Non-pigmented ciliary epithelial cell (primary cell): ENCODE measurements at regions not wholly inside any gene's neighbourhood (a gene's known extent, or its start where the extent isn't known, plus 50 kb on each side); places are given as distances from the start of the nearest gene placed in this dataset.

ENCODE experiments used
- DNase-seq: peaks from one replicate; pipeline ENCODE4 v3.0.0-alpha.2; 2010; ENCODE audit warnings: low read depth

DNA sequence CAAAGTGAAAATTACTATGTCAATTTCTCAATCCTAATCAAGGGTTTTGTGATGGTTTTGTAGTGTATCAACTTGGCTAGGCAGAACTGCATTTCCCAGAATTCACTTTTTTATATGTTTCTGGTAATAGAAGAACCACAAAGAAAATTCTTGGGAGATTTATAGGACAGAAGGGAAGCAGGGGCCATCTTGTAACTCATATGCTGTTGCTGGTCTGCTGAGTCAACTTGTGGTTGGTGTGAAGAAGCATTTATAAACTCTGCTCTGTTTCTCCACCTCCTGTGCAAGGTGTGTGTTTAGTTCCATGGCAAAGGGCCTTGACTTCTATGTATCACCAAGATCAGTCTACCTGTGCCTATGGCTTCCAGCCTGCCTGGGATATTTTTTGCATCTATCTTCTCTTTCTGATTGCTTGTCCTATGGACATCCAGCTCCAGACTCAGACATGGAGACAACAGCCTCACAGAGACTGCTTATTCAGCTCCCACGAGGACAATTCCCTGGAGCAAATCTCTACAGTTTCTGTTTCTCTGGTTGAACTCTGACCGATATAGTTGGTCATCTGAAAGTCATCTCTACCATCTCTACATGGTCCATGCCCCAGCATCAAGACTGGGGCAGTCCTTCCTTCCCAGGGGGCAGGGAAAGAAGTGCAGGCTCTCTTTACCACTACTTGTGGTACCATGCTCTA, 364.3 kb upstream of the DDHD1 start:
- no peak for DNase-seq

DNA sequence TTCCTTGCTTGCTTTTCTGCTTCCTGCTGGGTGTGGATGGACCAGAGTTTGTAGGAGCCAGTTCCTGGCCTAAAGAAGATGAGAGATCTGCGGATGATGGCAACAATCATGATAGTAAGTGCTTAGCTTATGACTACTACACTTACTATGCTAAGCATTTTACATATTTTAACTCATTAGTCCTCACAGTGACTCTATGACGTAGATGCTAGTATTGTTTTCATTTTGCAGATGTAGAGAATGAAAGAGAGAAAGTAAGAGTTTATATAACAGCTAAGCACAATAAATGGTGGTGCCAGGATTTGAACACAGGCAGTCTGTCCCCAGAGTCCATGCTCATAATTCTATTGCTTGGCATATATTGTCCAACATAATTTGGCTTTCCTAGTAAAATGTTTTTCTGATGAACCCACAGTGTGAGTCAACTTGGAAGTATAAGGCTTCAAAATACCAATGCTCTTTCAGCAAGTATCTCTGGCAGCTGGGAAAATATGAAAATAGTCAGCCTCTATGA, 363.2 kb upstream of the DDHD1 start:
- no peak for DNase-seq

DNA sequence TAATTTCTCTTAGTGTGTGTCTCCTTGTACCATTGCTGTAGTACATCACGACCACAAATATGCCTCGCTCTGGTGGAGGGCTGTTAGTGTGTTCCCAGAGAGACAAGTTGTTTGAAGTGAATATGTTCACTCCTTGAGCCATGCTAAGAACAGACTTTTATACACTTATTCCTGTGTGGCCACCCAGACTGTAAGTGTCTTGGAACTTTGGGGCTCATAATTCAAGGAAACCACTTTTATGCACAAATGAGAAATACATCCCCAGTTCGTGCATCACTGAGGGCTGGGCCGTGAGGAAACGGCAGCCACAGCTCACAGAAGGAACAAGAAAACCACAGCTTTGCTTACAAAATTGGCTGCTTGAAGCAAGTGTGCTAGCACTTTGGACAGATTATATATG, 362.2 kb upstream of the DDHD1 start:
- no peak for DNase-seq

DNA sequence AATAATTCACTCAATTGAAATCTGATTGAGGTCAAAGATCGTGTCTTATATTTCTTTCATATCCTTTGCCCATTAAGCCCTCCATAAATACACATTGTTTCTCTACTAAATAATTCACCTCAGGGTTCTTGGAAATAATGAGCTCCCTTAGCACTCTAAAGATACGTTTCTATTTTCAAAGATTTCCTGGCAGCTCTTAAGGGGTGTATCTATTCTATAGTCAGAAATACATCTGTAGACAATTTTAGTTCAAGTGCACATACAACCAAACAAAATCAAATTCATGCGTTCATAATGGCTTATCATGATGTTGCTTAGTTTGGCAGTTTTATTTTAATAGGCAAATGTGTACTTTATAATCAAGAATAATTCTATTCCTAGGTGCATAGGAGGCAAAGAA, 361.1 kb upstream of the DDHD1 start:
- no peak for DNase-seq

DNA sequence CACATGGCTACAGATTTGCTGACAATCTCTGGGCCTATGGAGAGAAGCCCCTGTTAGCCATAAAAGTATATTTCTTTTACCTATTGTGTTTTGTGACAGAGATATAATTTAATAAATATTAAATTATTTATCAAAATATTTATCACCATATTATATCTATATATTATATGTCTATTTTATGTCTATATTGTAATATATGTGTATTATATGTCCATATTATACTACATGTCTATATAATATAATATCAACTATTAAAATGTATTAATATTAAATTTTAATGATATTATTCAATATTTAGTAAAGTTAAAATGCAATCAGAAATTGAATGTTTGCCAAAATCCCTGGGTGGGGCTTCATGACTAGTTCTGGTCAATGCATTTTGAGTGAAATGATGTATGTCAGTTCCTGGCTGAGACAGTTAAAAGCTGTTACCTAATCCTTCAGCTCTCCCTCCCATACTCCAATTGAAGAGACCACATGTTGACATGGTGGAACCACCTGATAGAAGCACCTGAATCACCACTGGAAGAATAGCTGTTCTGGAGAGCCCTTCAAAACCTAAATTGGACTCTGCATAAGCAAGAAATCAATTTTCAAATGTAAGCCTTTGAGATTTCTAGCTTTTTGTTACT, 357.3 kb upstream of the DDHD1 start:
- no peak for DNase-seq

DNA sequence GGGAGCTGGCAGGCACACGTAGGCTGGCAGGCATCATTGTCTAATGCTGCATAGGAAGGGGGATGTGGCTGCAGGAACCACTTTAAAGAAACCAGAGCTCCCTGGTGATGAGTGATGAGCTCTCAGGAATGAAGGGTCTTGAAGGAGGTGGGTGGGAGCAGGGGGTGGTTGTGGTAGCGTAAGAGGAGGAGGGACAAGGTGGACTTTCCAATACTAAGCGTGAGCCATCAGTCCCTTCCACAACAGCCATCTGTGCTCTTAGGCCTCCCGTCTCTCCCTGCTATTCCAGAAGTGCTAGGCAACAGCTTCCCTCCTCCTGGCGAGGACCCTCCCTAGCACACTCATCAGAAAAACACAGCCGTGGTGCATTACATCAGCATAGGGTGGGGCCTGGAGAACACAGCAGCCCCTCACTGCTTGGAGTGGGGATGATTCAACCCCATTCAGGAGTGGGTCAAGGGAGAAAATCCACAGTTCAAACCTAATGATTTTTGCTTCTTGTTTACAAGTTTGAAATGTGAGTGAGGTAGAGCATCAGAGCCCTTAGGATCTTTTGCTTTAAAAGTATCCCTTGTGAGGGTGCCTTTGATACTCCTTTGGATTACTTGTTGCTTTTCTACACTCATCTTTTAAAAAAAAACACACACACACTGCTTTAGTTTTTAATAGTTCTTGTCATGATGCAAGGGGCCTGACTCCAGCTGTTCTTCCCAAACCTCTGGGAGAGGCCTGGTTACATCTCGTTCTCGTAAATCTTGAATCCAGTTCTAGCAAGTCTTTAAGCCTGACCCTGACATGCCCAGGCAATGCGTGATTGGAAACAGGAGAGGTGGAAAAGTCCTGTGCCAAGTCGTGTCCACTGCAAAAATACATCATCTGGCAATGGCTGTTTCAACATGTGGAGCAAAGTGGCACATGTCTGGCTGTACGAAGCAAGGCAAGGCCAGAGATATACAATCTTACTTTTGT, 356.4 kb upstream of the DDHD1 start:
- DNase-seq: no peak

DNA sequence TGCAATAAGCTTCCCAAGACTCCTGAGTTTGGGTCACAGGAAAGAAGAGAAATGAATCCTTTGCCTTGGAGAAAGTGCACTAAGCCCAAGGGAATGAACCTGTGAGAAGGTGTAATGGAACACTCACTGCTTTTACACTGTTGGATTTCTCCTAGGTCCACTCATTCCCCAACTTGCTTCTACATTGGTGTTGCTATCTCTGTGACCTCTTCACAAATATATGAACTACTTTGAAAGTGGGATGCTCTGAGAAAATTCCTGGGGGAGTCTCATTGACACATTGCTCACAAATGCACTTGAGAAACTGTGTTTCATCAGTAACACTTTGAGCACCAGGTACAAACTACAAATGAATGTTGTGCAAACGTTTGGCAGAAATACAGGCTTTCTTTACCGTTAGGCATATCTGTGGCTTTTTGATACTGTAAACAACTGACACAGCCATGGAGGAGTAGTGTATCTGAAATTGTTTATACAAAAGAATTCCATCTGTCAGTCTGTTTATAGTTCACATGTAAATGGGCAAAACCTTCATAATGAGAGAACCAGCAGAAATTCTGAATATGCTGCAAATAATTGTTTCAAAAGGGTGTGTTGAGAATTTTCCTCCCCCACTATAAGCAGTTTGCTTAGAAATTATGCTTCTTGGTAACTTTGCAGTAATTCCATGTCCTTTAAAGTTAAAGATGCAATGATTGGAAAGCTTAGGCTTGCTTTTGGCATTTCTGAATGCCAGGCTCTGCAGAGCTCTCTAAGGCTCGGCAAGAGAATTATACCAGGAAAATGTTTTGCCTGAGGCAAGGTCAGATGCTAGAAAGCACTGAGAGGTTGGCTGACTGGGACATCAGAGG, 348.5 kb upstream of the DDHD1 start:
- DNase-seq: no peak

DNA sequence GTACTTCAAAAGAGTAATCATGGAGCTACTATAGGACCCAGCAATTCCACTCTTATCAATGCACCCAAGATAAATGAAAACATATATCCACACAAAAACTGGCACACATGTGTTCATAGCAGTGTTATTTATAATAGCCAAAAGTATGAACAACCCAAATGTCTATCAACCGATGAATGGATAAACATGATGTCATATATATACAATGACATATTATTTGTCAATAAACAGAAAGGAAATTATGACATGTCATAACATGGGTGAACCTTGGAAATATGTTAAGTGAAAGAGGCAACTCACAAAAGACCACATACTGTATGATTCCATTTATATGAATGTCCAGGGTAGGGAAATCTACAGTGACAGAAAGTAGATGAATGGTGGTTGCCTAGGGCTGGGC, 347.1 kb upstream of the DDHD1 start:
- DNase-seq: no peak

DNA sequence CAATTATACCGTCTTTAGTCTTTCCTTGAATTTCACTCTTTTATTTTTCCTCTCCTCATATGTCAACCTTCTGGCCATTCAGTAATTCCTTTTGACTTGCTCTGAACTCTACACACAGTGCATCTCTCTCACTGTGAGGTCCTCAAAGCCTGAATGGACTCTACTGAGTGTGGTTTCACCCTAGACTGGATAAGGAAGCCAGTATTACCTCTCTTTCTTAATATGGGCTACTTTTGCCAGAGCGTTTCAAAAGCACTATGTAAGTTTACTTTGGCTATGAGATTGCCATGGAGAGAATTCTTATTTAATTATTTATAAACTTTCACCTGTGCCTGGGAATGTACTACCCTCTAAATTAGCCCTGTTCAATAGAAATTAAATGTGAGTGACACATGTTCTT, 343.5 kb upstream of the DDHD1 start:
- DNase-seq: no peak

DNA sequence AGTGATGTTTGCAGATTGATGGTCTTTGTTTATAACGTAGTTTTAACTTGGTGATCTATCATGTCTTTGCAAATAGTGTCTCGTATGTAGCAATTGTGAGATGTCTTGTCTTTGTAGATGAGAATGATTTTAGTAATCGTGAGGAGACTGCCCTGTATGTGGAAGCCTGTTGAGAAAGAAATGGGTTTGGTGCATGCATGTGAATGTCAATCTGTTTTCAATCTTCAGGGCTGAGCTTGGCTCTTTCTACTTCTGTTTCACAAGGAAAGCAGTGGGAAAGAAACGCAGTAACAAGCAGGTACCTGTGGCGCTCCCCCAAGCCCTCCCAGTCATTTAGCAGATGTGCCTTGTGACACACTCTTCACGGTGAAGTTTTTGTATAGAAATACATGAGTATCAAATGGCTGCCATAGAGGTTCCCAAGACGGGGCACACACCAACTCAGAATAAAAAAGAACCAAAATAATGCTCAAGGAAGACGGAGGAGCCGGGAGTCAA, 342.8 kb upstream of the DDHD1 start:
- DNase-seq: no peak

DNA sequence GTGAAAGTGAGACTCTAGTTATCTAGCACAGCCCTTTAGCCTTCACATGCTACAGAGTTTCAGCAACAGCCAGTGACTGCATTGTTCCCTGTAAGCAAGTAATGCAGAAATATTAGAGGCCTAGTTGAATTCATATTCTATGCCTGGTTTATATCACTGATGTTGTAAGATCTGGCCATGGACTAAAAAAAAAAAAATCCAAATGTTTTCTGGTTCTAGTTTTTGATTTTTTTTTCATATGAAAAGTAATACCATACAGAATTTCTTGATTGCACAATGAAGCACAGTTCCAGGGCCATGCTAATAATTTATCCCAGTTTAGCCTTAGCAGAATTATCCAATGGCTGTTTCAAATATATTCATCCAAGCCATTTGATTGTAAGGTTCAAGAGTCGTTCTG, 341.5 kb upstream of the DDHD1 start:
- no peak for DNase-seq

DNA sequence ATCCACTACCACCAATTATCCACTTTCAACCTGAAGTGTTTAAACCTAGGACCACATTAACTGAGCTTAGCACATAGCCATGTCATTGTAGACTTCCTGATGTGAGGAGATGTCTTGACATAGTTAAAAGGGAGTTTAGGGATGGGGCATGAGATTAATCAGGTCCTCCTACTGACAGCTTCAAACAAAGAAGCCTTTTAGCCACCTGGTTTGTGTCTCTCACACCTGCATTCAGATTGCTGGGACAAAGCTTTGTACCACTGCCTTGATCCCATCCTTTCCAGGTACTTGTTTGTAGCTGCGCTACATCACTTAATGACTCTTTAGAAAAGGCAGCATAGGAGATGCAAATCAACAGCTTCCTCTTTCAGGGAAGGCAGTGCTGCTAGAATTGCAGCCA, 340.7 kb upstream of the DDHD1 start:
- no peak for DNase-seq

DNA sequence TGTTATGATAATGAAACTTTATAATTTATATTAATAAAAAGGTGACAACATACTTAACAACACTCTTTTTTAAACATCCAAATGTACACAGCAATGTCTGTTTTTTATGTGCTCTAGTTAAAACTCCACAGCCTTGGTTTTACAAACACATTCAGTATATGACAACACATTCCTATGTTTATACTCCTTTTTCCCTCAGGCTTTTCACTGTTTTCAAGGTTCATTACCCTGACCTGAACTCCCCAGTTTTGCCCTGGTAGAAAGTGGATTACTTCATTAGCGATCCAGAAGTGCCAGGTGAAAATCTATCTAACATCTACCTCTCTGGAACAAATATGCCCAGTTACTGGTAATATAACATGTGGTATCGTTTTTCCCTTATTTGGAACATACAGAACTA, 340.2 kb upstream of the DDHD1 start:
- no peak for DNase-seq

DNA sequence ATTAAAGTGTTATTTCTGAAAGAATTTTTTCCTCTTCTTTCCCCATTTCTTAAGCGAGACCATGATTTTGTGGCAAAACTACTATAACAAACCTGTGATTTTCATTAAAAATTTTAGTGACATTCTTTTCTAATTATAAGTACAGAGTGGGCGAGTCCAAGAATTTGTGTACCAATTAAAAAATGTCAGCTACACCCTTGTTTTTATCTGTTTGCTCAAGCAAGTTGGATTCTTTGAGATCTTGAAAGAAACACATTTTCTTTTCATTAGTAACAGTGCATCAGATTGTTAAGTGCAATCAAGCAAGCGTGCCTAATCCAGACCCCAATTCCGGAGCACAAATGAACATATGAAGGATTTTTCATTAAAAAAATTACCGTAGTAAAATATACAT, 338.8 kb upstream of the DDHD1 start:
- DNase-seq: no peak

DNA sequence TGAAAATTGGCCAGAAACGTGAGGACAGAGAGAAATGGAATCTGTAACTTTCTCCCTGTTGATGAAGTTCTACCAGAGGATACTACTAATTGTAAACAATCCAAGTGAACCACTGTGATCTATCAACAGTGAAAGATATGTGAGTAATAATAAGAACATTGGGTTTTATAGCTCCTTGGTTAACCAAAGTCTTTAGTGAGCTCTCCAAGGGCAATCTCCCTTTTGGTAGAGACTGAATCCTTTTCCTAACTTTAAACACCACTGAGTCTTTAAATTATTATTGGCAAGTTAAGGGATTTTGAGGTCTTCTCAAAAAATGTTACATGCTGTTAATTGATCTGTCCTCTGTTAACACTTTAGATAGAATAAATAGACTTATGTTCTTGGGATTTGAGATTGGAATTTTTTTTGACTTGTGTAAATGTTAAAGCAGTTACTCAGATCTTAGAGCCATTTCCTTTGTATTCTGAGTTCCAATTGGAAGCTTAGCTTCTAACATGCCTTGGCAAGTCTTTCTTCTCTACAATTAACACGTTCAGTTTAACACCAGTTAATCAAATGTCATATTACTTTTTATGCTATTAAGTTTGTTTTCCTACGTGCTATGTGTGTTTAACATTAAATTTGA, 338.2 kb upstream of the DDHD1 start:
- DNase-seq: no peak

DNA sequence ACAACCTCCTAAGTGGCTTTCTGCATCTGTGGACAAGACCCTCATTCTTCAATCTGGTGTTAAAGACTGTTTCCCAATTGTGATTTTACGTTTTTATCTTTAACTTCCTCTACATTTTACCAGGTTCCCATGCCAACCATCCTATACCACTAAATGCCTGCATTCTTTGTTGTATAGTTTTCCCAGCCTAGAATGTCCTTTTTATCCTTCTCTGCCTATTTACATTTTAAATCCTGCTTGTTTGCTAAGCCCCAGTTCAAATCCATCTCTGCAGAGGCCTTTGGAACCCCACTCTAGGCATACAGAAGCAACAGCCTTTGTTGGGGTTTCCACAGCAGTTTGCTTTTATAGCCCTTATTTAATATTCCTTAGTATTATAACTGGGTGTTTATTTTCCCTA, 325.1 kb upstream of the DDHD1 start:
- no peak for DNase-seq

DNA sequence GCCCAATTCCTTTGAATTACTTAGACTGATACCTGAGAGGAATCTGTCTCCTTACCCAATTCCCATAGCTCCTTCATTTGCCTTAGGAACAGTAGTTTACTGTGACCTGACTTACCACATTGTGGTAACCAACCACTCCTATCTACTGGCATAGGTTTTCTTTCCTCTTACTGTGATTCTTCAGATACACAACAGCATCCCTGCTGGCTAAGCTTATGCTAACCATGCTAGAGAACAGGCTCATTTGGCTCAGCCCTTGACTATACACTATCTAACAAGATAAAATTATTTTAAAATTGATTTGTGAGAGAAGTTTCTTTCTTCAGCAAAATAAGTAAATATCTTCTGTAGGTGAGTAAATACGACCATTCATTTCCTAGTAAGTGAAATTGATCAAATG, 320.4 kb upstream of the DDHD1 start:
- no peak for DNase-seq

DNA sequence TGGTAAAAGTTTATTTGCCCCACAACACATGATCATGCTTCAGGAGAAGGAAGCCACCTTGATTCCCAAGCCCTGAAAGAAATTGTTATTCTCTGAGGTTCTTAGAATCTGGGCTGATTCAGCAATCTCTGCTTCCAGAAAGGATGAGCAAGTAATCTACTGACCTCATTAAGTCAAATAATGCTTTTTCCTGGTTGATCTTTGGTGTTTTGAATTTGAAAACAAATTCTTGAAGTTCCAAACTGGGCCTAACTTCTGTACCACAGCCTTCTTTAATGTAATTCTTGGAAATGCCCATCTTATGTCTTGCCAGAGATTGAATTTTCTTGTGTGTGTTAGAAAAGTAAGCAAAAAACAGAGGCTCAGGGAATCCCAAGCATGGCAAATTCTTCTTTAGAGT, 319.2 kb upstream of the DDHD1 start:
- no peak for DNase-seq

DNA sequence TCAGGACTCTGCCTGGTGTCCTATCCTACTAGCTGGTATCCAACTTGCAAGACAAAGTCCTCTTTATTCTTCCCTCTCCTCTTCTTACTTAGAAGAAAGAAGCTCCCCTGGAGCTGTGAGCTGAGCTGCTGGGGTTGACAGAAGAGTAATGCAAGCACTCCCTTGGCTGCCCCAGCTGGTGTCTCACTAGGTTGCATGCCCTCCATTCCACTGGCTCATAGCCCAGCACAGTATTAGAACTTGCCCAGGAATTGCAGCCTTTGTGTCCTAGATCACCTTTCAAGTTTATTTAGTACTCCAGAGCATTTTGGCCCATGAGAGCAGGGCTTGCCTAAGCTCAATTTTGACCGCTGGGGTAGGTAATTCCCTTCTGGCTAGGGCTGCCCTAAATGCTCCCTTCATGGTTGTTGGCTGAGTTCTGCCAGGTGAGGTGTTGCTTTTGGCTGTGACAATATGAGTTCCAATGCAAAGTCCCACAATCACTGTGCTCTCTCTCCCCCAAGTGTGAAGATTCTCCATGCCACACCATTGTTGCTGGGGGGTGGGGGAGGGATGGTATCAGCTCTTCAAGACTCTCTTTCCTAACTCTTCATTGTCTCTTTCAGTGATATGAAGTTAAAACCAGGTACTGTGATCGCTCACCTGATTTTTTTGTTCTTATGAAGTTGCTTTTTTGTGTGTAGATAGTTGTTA, 317.4 kb upstream of the DDHD1 start:
- no peak for DNase-seq

DNA sequence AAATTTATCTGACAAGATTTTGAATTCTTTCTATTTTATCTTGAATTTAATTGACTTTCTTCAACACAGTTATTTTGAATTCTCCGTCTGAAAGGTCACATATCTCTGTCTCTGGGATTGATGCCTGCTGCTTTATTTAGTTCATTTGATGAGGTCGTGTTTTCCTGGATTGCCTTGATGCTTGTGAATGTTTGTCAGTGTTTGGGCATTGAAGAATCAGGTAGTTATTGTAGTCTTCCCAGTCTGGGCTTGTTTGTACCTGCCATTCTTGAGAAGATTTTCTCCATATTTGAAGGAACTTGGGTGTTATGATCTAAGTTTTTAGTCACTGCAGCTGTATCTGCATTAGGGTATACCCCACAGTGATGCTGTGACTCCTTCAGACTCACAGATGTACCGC, 315.8 kb upstream of the DDHD1 start:
- no peak for DNase-seq

DNA sequence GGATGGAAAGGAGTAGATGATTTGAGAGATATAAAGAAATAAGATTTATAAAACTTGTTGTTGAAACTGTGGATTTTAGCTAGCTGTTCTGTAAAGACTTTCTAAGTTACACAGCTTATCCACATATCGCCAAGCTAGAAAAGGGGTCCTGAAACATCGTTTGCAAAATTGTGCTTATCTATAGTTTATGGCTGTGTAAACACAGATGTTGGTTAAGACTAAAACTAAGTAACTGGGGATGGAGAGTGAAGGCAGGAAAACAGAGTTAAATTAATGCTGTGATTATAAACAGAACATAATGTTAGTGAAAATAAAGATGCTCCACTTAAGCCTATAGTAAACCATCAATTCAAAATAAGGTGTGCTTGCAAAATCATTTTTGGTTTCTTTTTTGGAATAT, 311.3 kb upstream of the DDHD1 start:
- no peak for DNase-seq
